HL-60 (cell line): ENCODE measurements at regions not wholly inside any gene's neighbourhood (a gene's known extent, or its start where the extent isn't known, plus 50 kb on each side); places are given as distances from the start of the nearest gene placed in this dataset.

Experiments used
- DNase-seq, 2 experiments: peaks; one replicate each; pipeline ENCODE4 v3.0.0-alpha.2; 2010 to 2020; ENCODE audit warnings: low read depth in 1 of 2, low spot score in 1 of 2
- H3K27ac ChIP-seq: fragments of 250-450 bp; sonication (Bioruptor Pico); replicated peaks from 2 replicates; pipeline ENCODE4 v1.5.1; 2020; ENCODE audit warnings: mild to moderate bottlenecking, moderate library complexity
- H3K27me3 ChIP-seq: fragments of 250-450 bp; sonication (Bioruptor Pico); 2 replicates; pipeline ENCODE4 v1.5.1; 2021; ENCODE audit warnings: mild to moderate bottlenecking, moderate library complexity; ENCODE audit not compliant: insufficient read depth, poor library complexity, severe bottlenecking
- H3K4me3 ChIP-seq: replicated peaks from 2 replicates; pipeline ENCODE4 v1.5.1; 2011; ENCODE audit warnings: mild to moderate bottlenecking, control low read depth, low read length; ENCODE audit not compliant: insufficient read depth
- CTCF ChIP-seq: IDR thresholded peaks from one replicate; pipeline ENCODE4 v1.5.1; 2011; ENCODE audit warnings: low read length, control low read depth, inconsistent platforms; ENCODE audit not compliant: insufficient read depth
- GABPA ChIP-seq: IDR thresholded peaks from 2 replicates; pipeline ENCODE4 v1.6.1; 2012; ENCODE audit warnings: low read depth
- POLR2AphosphoS5 ChIP-seq: IDR thresholded peaks from 2 replicates; pipeline ENCODE4 v1.6.1; 2012; ENCODE audit warnings: low read depth
- REST ChIP-seq: IDR thresholded peaks from 2 replicates; pipeline ENCODE4 v1.6.1; 2012; ENCODE audit warnings: low read depth; ENCODE audit not compliant: insufficient replicate concordance
- SPI1 ChIP-seq: IDR thresholded peaks from 2 replicates; pipeline ENCODE4 v1.6.1; 2012; ENCODE audit warnings: low read depth, mild to moderate bottlenecking, borderline replicate concordance

DNA sequence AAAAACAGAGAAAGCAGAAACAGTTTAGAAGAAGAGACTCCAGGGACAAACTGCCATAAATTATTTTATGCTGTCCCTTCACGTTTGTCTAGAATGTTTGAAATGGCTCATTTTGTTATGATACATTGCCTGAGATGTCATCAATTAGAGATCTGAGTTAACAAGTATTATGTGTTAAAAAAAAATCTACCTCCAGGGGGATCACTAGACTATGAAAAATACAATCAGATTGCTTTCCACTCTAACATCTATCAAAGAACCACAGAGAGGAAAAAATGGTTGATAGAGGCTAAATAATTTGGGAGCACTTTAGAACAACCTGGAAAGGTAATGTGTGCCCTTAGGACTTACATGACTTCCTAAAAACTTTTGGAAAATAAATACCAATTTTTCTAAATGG is 103.8 kb upstream of the CCDC150 start:
- TF ChIP-seq SPI1 = no peak
- TF ChIP-seq GABPA = no peak
- no peak for TF ChIP-seq POLR2AphosphoS5
- TF ChIP-seq REST = no peak
- no peak for TF ChIP-seq CTCF
- Histone ChIP-seq H3K4me3 (no peak overlapping the region), H3K27ac (no peak overlapping the region), H3K27me3 (no peaks in the 10 kb centered on the region)
- DNase-seq = no peak

DNA sequence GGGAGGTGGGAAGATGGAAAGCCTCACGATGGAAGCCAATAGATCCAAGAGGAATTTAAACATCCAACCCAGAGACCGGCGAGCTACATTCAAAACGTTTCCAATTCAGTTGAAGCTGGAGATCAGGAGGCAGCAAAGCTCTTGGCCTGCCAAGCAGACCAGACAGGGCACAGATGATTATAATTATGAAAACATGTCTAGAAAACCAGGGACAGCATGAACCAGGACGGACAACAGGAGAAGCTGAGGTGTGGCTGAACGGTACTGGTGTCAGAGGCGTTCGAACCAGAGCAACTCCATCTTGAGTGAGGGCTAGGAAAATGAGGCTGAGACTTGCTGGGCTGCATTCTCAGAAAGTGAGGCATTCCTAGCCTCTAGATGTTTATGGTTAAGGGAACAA is 102.2 kb upstream of the CCDC150 start:
- no peak for DNase-seq
- H3K27ac ChIP-seq = no peak overlapping the region
- no peaks in the 10 kb centered on the region for H3K27me3 ChIP-seq
- no peak overlapping the region for H3K4me3 ChIP-seq
- TF ChIP-seq CTCF = no peak
- TF ChIP-seq GABPA = no peak
- no peak for TF ChIP-seq SPI1
- no peak for TF ChIP-seq REST
- TF ChIP-seq POLR2AphosphoS5 = no peak

- H3K27me3 ChIP-seq = no peaks in the 10 kb centered on the region
These were observed 101.3 kb upstream of the CCDC150 start for GRCh38 chr2:196538189-196538588.

More at GRCh38 chr2:196538189-196538588, 101.3 kb upstream of the CCDC150 start:
- H3K27ac ChIP-seq = no peak overlapping the region
- no peak for DNase-seq
- H3K4me3 ChIP-seq = no peak overlapping the region
- TF ChIP-seq GABPA = no peak
- TF ChIP-seq REST = no peak
- no peak for TF ChIP-seq POLR2AphosphoS5
- TF ChIP-seq SPI1 = no peak
- no peak for TF ChIP-seq CTCF
